Stimulated activated CD4-positive, alpha-beta T cell treated with anti-CD3 and anti-CD28 coated beads, Interleukin-1b, Interleukin-23, amount 100 ng/mL, for 1 hour (primary cell): ENCODE measurements at regions not wholly inside any gene's neighbourhood (a gene's known extent, or its start where the extent isn't known, plus 50 kb on each side); places are given as distances from the start of the nearest gene placed in this dataset.

Source experiments
- DNase-seq, 2 donors: peaks; one replicate each; pipeline ENCODE4 v3.0.0-alpha.2; 2020; ENCODE audit warnings: low read depth in 2 of 2

DNA sequence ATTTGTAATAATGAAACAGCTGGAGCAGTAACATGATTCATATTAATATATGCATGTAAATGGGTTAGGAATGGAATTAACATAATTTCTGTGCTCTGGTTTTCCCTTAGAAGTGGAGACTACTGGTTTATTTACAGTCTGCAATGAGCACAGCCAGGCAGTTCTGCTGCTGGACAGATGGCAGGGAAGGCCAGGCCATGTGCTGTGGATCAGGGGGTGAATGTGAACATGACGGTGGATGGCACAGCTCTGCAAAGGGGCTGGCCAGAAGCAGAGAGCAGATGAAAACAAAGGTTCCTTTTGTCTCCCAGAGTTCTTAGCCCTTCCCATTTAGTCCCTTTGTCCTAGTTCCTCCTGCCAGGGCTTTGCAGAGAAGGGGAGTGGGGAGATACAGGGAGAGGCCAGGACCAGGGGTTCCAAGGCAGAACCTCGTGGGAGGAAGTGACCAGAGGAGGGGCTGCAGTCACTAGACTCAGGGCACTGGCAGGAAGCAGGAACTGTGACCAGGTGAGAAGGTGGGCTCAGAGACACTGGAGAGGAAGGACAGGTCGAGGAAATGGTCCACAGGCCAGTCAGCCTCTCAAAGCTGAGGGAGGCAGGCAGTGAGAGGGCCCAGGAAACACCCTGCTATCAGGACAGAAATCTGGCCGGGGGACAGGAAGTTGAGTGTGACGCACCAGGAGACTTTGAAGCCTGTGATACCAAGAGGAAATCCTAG is 112.9 kb upstream of the ATP8B1 start:
- no peak for DNase-seq

DNA sequence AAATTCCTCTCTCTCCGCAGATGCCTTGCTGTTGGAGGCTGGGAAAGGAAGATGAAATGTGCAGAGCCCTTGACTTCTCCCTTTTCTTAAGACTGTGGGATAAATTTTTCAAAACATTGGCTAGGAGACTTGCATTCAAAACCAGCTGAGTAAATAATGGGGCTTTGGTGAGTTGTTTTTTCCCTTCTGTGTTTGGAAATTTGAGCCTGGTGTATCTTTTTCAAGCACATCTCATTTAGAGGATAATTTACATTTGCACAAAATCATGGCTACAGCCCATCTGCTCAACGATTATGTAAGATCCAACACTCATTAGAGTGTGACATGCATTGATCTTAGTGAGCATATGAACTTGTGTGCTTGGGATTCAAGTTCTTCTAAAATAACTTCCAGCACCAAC is 112.1 kb upstream of the ATP8B1 start:
- no peak for DNase-seq

DNA sequence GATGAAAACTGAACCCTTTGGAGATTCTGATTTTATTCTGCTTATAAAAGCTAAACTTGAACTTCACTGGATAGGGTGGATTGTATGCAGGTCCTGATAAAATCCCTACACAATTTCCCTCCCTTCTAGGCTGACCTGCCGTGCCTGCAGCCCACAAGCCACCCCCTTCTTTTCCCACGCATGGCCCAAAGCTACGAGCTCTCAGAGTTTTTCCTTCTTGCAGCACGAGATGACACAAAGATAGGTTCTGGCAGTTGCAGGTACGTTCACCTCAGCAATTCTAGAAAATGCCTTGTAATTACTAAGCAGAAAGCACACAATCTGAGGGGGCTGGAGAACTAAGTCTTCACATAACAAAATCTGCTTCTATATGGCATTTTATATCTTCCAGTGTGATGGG is 110.6 kb upstream of the ATP8B1 start:
- DNase-seq, result no peak

DNA sequence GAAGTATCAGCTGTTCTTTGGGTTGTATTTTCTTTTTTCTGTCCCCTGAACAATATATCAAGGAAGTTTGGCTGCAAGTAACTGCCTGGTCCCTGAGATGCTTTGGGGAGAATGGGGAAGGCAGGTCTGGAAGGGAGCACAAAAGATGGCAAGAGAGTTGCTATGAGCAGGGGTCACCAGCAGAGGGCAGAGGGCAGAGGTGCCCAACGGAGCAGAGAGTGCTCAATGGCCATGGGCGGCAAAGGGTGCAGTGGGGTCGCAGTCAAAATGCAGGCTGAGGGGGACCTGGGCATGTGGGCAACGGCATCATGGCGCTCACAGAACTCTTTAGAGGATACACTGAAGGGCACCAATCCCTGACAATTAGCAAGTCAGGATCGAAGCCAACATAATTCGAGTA is 107.7 kb upstream of the ATP8B1 start:
- DNase-seq, result no peak

DNA sequence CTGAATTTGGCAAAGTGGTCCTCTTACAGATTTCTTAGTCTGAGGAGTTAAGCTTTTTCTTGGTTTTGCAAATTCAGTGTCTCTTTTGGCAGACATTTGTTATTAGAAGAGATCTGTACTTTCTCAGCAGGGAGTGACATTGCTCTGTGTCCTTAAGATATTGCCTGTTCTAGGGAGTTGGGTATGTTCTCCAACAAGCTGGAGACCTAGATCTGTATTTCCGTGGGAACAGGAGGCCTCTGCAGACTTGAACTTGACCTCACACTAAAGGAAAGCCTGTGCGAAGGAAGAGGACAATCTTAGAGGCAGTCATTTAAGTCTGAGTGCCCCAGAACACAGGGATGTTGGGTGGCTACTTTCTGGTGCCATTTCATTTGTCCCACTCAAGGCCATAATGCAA is 107.0 kb upstream of the ATP8B1 start:
- no peak for DNase-seq

DNA sequence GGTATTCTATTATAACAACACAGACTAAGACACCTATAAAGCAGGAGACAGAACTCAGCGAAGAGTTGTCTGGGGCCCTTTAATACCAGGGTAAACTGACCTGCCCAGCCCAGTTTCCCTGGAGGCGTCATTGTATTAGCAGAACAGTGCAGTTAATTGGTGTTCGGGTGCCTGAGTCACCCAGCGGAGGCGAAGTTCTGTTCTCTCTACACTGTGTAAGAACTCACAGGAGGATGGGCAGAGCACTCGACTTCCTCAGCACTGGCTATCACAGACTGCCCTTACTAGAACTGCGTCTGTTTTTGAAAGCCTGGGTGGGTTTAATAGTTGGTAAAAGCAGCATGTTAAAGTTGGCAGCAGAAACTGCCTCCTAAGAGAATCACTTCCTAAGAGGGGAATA is 106.5 kb upstream of the ATP8B1 start:
- no peak for DNase-seq

DNA sequence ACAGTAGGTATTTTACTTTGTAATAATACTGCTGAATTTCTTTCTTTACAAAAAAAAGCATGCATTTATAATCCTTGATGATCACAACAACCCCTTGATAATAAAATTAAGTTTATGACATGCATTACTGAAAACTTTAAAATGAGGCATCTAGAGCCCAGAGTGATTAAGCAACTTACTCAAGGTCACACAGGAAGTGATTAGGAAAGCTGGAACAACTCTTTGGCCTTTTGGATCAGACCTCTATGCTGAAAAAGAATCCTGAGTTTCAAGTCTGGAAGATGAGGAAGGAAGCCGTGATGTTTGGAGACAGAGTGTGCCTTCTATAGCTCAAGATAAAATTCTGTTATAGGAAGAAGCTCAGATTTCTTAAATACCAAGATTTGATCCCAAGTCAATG is 105.0 kb upstream of the ATP8B1 start:
- no peak for DNase-seq

DNA sequence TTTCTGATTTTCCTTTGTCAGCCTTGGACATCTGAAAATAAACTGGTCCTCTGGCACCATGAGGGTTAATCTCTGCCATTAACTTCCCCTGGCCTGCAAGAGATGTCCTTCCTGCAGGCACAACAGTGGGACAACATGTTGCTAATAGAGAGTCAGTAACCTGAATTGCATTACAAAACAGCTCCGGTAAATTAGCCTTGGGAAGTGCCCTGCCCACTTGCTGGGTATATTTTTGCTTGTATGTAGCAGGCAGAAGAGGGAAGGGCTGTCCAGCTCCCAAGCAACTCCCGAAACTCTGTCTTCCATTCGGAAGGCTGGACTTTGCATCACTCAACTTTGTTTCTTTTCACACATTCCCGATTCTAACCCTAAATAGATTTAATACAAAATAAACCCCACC is 104.4 kb upstream of the ATP8B1 start:
- DNase-seq, result no peak

DNA sequence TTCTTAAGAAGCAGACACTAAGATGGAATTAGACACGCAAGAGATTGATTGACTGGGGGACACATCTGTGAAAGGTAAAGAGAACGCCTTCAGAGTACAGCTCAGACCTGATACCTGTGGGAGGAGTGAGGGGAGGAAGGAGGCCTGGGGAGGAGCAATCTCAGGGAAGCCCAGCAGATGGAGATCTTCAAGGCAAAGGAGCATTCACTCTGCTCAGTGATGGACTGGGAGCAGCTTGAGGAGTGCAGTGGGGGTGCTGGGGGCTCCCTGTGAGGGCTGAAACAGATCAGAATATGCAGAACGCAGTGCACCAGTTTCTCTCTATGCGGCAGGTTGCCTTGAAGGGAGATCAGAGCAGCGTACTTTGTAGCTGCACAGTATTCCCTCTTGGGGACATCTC is 103.7 kb upstream of the ATP8B1 start:
- DNase-seq, result no peak

DNA sequence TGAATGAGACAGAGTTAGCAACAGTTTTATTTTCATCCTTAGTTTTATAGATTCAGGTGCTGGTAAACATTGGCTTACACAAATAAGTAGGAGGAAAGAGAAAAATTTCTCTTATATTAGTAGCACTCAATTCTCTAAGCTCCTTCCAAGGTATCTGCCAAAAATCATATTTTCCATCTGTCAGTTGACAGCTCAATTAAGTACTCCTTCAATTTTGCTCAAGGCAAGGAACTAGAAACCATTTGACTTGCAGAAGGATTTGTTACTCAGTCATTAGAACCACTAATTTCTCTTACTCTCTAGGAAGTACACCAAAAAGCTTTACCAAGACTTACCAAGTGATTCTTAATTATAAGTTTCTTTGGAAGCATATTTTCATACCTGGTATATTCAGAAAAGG is 101.4 kb upstream of the ATP8B1 start:
- no peak for DNase-seq

DNA sequence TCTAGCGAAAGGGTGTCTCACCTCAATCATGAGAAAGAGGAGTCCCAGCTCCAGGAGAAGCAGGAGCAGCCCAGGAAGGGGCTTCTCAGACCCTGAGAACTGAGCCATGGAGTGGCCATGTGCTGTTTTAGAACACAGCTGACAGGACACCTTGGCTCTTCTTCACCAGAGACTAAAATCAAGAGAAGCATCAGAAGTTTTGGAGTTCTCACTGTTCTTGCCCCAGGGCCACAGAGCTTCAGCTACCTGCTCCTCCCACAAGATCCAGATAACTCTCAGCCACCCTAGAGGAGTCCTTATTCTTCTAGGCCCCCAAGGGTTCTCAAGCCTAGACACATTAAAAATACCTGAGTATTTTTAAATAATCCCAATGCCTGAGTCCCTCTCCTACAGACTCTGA is 99.6 kb upstream of the ATP8B1 start:
- DNase-seq, result no peak

DNA sequence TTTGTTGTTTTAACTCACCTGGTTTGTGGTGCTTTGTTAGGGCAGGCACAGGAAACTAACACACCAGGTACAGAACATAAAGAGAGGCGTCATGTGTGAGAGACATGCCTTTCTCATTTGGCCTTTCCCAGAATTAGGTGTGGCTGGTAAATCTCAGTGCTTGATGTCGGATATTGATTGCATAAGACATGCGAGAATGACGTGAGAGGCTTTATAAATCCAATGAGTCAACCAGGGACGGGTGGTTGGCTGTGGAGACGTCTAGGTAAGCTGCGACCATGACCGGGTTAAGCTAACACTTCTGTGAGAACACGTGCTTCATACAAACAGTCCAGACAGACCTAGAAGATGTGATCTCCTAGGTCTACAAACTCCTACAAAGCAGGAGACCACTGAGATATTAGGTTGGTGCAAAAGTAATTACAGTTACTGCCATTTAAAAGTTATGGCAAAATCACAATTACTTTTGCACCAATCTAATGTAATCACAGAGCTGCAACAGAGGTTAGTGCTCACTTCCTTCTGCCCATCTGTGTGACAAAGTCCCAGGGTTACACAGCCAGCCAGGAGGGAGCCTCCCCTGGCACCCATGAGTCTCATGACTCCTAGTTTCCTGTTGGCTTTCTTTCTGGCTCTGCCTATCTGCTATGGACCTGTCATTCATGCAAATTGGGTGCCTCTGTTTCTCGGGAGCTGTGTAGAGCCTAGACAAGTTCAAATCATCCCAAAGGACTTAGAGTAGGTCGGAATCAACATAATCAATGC is 98.9 kb upstream of the ATP8B1 start:
- DNase-seq, result no peak

DNA sequence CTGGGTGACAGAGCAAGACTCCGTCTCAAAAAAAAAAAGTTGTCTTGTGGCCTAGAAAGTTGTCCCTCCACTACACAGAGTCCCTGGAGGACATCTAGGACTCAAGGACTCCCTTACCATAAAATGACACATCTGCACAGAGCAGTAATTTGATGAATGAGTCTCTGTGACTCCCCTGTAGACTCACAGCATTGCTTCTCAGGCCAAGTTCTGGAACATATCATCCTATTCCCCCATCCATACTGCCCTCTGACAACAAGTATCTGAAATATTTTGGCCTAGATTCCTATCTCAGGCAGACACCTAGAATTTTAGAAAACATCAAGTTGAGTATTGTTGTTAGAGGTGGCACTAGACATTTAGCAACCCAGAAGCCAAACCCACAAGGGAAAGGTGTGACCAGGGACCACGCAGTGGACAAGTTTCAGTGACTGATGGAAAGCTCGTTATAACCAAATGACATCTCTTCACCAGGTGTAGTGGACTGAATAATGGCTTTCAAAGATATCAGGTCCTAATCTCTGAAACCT is 97.9 kb upstream of the ATP8B1 start:
- no peak for DNase-seq

DNA sequence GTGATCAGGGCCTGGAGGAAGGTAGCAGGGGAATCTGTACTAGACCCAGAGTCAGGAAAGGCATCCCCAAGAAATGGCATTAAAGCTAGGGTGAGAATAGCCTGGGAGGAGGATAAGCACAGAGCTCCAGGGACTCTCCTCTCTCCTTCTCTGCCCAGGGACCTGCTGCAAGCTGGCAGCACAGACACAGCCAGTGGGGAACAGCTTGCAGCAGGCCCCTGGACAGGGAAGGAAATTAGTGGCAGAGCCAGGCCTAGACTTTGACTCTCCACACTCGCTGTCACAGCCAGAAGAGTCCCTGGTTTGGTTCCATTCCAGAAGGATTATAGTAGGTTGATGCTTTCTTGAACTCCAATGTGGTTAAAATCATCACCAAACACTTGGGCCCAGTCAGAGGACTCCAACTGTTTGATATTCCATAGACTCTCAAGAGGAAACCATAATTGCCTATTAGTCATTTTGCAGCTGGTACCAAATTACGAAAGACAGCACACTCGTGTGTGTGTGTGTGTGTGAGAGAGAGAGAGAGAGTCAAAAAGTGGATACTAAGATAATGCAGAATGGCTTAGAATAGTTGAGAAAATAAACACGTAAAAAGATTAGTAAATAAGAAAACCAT is 95.5 kb upstream of the ATP8B1 start:
- no peak for DNase-seq

DNA sequence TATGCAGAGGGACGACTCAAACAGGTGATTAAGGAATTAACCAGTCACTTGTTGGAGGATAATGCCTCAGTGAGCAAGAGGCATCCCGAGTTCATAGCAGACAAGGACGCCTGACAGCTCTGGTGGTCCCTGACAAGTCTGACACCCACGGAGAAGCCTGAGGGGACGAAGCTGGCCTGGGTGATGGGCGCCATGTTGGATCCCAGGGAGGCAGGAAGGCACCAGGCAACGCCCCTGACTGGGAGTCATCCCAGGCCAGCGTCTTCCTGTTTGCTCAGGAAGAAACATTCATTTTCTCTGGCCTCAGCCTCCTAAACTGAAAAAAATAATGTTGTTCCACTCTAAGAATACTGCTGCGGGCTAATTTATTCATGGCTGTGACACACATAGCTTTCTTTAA is 92.1 kb upstream of the ATP8B1 start:
- DNase-seq, result no peak

DNA sequence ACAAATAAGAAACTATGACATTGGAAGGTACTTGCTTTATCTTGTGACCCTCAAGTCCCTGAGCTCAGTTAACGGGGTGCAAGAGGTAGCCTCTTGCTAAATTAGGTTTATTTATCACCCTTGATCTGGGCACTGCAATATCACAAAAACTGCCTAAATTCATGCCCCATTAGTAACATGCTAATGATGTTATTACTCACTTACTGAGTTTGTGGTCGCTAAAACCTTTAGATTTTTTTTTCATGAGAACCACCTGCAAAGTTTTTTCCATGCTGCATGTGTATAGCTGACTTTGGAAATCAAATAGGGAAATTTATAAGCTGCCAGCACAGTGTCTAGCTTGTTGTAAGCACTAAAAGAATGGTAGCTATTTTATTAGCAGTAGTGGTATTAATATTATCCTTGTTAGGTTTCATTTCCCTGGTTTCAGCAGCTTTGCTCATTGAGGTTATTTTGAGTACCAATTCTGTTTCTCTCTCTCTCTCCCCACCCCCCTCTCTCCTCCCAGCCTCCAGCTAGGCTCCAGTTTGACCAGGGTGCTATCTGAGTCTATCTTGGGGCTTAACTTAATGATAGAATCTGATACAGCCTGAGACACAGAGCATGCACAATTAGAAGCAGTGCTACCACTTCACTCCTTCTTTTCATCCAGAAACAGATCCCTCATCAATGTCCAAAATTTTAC is 88.7 kb upstream of the ATP8B1 start:
- DNase-seq, result no peak

DNA sequence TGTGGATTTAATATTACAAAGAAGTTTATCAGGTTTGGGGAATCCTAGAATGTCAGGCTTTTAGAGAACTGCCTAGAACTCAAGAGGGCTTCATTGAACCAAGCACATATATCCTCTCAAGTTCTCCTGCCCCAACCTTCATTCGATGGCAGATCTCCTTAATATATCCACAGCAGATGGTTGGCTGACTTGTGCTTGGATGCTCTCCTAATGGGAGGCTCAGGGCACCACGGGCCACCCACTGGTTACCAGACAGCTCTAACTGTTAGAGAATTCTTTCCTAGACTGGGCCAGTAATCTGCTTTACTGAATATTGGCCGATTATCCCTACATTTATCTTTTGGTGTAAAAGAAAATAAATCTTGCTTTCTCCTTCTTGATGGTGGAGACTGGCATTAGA is 87.2 kb upstream of the ATP8B1 start:
- DNase-seq, result no peak

DNA sequence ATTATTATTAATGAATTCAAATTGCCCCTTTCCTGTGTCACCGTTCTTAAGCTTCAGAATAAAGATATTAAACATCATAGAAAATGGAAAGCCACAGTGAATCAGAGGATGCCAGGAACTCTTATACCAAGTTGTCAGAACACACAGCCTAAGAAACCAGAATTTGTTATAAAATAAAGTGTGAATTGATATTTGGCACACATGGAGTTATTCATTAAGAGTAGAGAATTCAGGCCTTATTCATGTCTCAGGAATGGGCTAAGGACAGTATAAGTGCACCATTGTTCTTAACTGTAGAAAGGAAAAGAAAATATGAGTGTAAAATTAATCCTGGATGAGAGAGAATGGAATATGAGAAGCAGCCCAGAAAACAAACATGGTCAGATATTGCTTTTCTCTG is 86.7 kb upstream of the ATP8B1 start:
- no peak for DNase-seq

DNA sequence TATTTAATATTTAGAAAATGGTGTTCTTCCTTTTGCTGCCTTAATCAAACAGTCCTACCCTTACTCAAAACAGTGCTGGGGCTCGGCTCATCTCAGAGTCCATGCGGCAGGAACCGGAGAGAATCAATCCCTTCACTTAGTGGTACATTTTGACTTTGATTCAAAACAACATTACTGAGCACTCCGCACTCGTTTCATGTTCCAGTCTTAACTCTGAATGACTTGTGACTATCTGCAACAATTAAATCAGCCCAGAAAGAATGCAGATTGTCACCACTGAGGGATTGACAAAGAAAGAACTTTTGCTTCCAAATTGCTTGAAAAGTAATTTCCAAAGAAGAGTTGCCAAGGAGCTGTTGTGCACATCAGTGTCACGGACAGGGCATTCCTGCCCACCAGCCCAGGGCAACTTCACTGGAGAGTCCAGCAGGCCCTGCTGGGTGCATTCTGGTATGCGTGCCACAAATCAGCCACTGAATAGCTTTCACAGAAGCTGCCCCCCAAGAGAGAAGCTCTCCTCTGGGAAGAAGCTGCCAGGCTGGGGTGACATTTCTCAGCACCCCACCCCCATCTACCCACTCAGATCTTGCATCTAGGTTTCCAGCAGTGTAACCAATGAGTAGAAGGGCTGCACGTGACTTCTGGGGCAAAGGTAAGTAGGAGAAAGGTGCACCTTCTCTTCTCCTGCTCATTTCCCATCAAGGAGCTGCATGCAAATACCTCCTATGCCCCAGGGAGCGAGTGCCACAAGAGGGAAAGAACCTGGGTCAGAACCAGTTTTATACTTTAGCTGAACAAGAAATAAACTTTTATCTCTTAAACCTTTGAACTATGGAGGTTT is 84.6 kb upstream of the ATP8B1 start:
- DNase-seq, result no peak

DNA sequence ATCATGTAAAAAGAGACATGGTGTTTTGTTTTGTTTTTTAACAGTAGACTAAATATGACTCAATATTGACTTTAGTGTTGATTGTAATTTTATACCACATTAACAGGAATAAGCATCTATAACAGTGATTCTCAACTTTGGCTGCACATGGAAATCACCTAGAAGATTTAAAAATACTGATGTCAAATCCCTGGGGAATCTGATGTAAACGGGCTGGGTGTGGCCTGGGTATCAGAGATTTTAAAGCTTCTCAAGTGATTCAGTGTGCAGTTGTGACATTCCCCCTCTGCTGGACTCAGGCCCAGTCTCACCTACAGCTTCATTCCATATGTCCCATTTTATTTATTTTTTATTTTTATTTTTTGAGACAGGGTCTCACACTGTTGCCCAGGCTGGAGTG is 82.8 kb upstream of the ATP8B1 start:
- DNase-seq, result no peak

DNA sequence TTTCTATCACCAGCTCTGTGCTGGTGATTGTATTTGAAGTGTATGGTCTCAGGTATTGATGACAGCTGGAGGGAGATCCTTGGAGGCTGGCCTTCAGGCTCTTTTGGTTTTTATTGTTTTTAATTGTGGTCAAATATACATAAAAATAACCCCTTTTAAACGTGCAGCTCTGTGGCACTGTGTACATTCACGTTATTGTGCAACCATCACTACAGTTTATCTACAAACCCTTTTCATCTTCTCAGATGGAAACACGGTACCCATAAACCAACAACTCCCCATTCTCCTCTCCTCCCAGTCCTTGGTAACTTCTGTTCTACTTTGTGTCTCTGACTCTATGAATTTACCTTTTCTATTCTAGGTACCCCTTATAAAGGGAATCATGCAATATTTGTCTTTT is 79.3 kb upstream of the ATP8B1 start:
- no peak for DNase-seq
